ENCODE measurements at regions not wholly inside any gene's neighbourhood (a gene's known extent, or its start where the extent isn't known, plus 50 kb on each side); places are given as distances from the start of the nearest gene placed in this dataset.

DNA sequence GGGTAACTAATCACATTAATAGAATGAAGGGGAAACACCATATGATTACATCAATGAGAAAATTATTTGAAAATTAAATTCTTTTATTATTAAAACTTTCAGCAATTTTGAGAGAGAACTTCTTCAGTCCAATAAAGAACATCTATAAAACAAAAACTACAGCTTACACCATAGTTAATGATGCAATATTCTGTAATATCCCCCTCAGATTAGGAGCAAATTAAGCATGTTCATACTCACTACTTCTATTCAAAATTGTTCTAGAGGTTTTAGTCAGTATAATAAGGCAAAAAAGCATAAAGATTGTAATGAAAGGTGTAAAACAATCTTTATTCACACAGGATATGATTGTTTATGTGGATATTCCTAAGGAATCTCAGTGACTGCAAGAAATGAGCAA lies 465.4 kb downstream of the CD109 start:
- TF ChIP-seq, protein P1, sequence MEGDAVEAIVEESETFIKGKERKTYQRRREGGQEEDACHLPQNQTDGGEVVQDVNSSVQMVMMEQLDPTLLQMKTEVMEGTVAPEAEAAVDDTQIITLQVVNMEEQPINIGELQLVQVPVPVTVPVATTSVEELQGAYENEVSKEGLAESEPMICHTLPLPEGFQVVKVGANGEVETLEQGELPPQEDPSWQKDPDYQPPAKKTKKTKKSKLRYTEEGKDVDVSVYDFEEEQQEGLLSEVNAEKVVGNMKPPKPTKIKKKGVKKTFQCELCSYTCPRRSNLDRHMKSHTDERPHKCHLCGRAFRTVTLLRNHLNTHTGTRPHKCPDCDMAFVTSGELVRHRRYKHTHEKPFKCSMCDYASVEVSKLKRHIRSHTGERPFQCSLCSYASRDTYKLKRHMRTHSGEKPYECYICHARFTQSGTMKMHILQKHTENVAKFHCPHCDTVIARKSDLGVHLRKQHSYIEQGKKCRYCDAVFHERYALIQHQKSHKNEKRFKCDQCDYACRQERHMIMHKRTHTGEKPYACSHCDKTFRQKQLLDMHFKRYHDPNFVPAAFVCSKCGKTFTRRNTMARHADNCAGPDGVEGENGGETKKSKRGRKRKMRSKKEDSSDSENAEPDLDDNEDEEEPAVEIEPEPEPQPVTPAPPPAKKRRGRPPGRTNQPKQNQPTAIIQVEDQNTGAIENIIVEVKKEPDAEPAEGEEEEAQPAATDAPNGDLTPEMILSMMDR (IDR thresholded peaks at IDR 0.05), result no peak
- TF ChIP-seq POLR2A (IDR thresholded peaks at IDR 0.05) (no peak), POLR2AphosphoS5 (IDR thresholded peaks at IDR 0.05) (no peak)
